GM13977 (cell line): ENCODE measurements at regions not wholly inside any gene's neighbourhood (a gene's known extent, or its start where the extent isn't known, plus 50 kb on each side); places are given as distances from the start of the nearest gene placed in this dataset.

Experiments
- DNase-seq: peaks from one replicate; pipeline ENCODE4 v3.0.0; 2012; ENCODE audit warnings: low spot score
- in situ Hi-C: fragments of 300-500 bp; cut with MboI; formaldehyde crosslinking; loops from one replicate; pipeline ENCODE4 v1.12.0; 2022; ENCODE audit warnings: low sequenced_read_pairs, low pct_unique_long_range_greater_than_20kb, mixed read lengths, inconsistent platforms; ENCODE audit not compliant: unreplicated experiment
- TF ChIP-seq, protein P1 (sequence below): IDR thresholded peaks from 2 replicates; pipeline ENCODE4 v1.5.1; 2012; ENCODE audit warnings: mild to moderate bottlenecking, control low read depth; ENCODE audit not compliant: insufficient read depth; ENCODE audit errors: extremely low read depth, missing control alignments

DNA sequence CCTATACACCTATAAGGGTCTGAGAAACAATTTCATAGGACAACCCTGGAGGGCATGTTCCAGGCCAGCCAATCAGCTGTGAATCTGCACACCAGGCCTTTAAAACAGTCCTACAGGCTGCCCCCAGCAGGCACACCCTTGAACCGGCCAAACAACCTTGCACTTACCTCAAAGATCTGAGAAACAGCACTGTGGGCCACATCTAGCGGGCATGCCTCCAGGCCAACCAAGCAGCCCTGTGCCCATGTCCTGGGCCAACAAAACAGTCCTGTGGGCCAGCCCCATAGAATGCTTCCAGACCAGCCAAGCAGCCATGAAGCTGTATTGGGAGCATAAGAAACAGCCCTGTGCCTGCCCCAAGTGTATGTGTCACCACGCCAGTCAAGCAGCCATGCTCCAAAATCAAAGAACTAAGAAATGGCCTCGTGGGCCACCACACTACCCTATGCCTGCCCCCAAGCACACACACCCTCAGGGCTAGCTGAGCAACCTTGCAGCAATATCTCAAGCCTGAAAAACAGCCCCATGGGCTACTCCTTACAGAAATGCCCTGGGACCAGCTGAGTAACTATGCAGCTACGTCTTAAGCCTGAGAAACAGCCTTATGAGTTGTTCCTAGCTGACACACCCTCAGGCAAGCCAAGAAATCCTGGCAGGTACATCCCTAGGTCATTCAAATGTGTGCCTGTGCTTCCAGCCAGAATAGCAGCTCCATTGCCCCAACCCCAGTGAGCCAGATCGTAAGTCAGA is 2243.8 kb upstream of the C9orf72 start:
- in situ Hi-C loops, result no loop called here
- TF ChIP-seq, protein P1, sequence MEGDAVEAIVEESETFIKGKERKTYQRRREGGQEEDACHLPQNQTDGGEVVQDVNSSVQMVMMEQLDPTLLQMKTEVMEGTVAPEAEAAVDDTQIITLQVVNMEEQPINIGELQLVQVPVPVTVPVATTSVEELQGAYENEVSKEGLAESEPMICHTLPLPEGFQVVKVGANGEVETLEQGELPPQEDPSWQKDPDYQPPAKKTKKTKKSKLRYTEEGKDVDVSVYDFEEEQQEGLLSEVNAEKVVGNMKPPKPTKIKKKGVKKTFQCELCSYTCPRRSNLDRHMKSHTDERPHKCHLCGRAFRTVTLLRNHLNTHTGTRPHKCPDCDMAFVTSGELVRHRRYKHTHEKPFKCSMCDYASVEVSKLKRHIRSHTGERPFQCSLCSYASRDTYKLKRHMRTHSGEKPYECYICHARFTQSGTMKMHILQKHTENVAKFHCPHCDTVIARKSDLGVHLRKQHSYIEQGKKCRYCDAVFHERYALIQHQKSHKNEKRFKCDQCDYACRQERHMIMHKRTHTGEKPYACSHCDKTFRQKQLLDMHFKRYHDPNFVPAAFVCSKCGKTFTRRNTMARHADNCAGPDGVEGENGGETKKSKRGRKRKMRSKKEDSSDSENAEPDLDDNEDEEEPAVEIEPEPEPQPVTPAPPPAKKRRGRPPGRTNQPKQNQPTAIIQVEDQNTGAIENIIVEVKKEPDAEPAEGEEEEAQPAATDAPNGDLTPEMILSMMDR, result no peak

DNA sequence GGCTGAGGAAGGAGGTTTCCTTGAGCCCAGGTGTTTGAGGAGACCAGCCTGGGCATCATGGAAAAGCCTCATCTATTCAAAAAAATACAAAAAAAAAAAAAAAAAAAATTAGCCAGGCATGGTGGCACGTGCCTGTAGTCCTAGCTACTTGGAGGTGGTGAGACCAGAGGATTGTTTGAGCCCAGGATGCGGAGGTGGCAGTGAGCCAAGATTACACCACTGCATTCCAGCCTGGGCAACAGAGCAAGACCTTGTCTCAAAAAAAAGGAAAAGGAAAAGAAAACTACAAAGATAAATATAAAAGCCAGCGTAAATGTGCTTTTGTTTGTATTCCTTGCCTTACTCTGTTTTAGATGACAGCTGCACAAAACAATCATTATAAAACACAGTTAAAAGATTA is 2249.2 kb upstream of the C9orf72 start:
- TF ChIP-seq, protein P1, result no peak
- no peak for DNase-seq
- in situ Hi-C loops, result no loop called here

More for the DNA sequence above, 2243.8 kb upstream of the C9orf72 start:
- DNase-seq, result no peak

DNA sequence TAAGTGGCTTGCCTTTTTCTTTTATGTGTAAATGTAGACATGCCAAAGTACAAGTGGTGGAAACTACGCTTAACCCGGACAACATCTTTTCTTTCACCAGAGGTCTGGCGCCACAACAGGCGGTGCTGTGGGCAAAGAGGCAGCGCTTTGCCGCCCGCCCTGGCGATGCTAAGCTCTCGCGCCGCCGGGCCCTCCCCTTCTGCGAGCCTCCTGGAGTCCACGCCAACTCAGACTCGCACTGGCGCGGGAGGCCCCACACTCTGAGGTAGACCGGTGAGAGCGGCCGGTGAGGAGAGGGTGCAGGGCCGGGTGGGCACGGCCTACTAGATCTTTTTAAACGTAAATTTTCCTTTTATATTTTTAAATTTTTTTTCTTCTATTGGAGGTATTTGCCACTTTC is 2253.1 kb upstream of the C9orf72 start:
- no peak for DNase-seq
- in situ Hi-C loops, result no loop called here
- TF ChIP-seq, protein P1, result no peak

DNA sequence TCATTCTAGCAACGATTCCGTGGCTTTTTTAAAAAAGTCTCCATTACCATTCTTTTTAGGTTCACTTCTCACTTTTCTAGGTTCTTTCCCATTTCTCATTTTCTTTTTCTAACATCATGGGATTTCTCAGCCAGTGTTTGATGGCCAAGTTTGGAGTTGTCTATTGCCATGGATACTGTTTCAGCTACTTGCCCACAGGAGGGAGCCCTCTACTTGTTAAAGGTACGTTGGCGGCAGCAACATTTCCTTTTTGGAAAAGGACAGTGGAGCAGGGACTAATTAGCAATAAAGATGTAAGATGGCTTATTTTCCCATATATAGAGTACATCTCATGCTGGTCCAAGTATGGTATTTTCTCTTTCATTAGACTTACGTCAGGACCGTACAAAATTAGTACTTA is 2257.5 kb upstream of the C9orf72 start:
- TF ChIP-seq, protein P1, result peak; percentile 39

DNA sequence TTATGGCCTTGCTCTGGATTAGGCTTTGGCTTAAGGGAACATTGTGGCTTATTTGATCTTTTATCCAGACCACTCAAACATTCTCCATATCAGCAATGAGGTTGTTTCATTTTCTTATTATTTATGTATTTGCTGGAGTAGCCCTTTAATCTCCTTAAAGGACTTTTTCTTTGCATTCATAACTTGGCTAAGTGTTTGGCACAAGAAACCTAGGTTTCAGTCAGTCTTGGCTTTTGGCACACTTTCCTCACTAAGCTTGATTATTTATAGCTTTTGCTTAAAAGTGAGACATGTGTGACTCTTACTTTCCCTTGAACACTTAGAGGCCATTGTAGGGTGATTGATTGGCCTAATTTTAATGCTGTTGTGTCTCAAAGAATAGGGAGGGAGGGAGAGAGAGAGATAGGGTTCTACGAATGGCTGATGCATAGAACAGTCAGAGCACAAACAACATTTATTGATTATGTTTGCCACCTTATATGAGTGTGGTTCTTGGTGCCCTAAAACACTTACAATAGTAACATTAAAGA is 2265.3 kb upstream of the C9orf72 start:
- DNase-seq, result no peak
- TF ChIP-seq, protein P1, result no peak
- in situ Hi-C loops, result no loop called here

More for the DNA sequence above, 2257.5 kb upstream of the C9orf72 start:
- in situ Hi-C loops, result no loop called here
- no peak for DNase-seq

DNA sequence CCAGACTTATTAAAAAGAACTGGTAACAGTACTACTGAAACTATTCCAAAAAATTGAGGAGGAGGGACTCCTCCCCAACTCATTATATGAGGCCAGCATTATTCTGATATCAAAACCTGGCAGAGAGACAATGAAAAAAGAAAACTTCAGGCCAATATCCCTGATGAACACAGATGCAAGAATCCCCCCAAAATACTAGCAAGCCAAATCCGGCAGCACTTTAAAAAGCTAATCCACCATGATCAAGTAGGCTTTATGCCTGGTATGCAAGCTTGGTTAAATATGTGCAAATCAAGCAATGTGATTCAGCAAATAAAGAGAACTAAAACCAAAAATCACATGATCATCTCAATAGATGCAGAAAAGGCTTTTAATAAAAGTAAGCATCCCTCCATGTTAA is 2271.0 kb upstream of the C9orf72 start:
- TF ChIP-seq, protein P1, result no peak
- in situ Hi-C loops, result no loop called here
- DNase-seq, result no peak
